ENCODE measurements at regions not wholly inside any gene's neighbourhood (a gene's known extent, or its start where the extent isn't known, plus 50 kb on each side); places are given as distances from the start of the nearest gene placed in this dataset.

DNA sequence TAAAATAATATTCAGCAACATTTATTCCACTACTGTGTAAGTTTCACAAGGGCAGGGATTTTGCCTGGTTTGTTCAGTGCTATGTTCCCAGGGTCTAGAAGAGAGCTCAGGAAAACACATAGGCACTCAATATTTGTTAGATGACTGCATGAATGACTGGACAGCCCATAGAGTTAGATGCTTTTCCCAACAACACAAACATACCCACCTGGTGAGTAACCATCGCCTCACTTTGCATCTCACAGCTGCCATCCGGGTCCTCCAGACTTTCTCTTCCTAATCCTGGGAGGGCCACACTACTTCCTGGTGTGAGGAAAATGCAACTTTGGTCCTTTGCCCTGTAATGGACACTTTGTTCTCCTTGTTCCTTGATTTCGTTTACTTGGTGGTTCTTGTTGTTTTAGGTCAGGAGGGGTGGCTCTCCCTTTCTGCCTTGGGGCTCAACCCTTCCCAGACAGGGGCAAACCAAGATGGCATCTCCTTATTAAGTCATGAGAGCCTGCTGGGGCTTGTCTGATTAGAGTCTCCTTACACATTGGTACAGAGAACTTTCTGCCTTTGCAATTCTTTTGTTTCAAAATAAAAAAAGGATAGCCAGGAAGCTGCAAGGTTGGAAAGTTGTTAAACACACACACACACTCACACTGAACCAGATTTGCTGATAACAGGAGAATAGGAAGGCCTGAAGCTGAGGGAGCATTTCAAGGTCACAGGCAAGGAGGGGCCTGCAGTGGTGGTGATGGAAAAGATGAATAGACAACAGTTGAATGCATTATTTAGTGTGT lies 190.6 kb downstream of the MID1IP1 start:
- H2BK20ac ChIP-seq (ENCODE audit: low read depth, low read length) = no peak overlapping the region
- dilution Hi-C loops (cut with HindIII; ENCODE audit: low sequenced_read_pairs, unreplicated experiment) = no loop called here
- H3K4ac ChIP-seq (ENCODE audit: low read depth, low read length) = no peak overlapping the region
- no peak overlapping the region for H4K91ac ChIP-seq (ENCODE audit: insufficient read depth, low read depth, low read length)
- H3K18ac ChIP-seq (ENCODE audit: low read depth, low read length) = no peak overlapping the region
- H3K9ac ChIP-seq (ENCODE audit: low read depth, low read length) = no peak overlapping the region
- H2AFZ ChIP-seq (replicated peaks; ENCODE audit: low read length, poor library complexity) = no peak overlapping the region
- no CpG with 5 or more reads among the region's 3 CpGs for WGBS, 2 experiments (ENCODE audit: extremely low coverage in 2 of 2, insufficient read length in 1 of 2)
- H3K14ac ChIP-seq (replicated peaks; ENCODE audit: low read depth, low read length) = no peak overlapping the region
- no peak overlapping the region for H2AK9ac ChIP-seq (replicated peaks; ENCODE audit: low read depth, low read length, poor library complexity)
- no peak overlapping the region for H4K8ac ChIP-seq (ENCODE audit: low read depth in 2 of 2, low read length in 2 of 2)
- no peaks in the 10 kb centered on the region for H3K9me1 ChIP-seq (ENCODE audit: insufficient read depth, low read length)
- no peaks in the 10 kb centered on the region for H3K36me3 ChIP-seq (ENCODE audit: control insufficient read depth, insufficient read depth, low read length)
- CTCF ChIA-PET = no interaction called here
- H3K9me3 ChIP-seq (ENCODE audit: control insufficient read depth, insufficient read depth, low read length) = no peaks in the 10 kb centered on the region
- no peaks in the 10 kb centered on the region for H4K20me1 ChIP-seq (ENCODE audit: insufficient read depth, low read length)
- H2BK120ac ChIP-seq (ENCODE audit: low read depth, low read length) = no peak overlapping the region
- no peak overlapping the region for H2BK15ac ChIP-seq (ENCODE audit: low read depth, low read length)
- POLR2A ChIA-PET (ENCODE audit: unreplicated experiment) = no interaction called here
- no TSS peak for BruUV-seq (replicated peaks)
- in situ Hi-C loops (cut with MboI; ENCODE audit: low sequenced_read_pairs) = loop anchor here (10.0 kb wide), 1 partner anchor 227 kb away; no protein-coding TSS in a partner anchor
- peaks cover 9% of the 10 kb centered on the region for H3K27me3 ChIP-seq (ENCODE audit: control insufficient read depth, insufficient read depth, low read length)
- DNase-seq = peak; percentile 2
- H2BK5ac ChIP-seq (ENCODE audit: low read depth, low read length, poor library complexity, severe bottlenecking) = no peak overlapping the region
- no peaks in the 10 kb centered on the region for H3K4me1 ChIP-seq (ENCODE audit: control insufficient read depth, insufficient read depth, low read length)
- no peak overlapping the region for H4K5ac ChIP-seq (ENCODE audit: low read depth, low read length)
- no peaks in the 10 kb centered on the region for H3K79me1 ChIP-seq (ENCODE audit: low read depth in 1 of 2, low read length in 2 of 2)
- no peak overlapping the region for H3K56ac ChIP-seq (ENCODE audit: extremely low read depth, insufficient read depth, low read length)
- no peak overlapping the region for H3K4me2 ChIP-seq (ENCODE audit: low read depth, low read length)
- no peak overlapping the region for H3K23ac ChIP-seq (ENCODE audit: low read depth, low read length)
- intact Hi-C loops (cut with micrococcal nuclease) = no loop called here
- no peak overlapping the region for H3K27ac ChIP-seq (ENCODE audit: insufficient read depth, low read length)
- no peak overlapping the region for H2AK5ac ChIP-seq (ENCODE audit: low read depth, low read length)
- TF ChIP-seq SMC3 (IDR thresholded peaks at IDR 0.05; ENCODE audit: low read depth, low read length) = no peak
- ATAC-seq (ENCODE audit: low read depth) = no peak
- H3K4me3 ChIP-seq (ENCODE audit: insufficient read depth, low read depth, low read length) = no peak overlapping the region

Data from IMR-90 (cell line).